ENCODE measurements at regions not wholly inside any gene's neighbourhood (a gene's known extent, or its start where the extent isn't known, plus 50 kb on each side); places are given as distances from the start of the nearest gene placed in this dataset.
"Not testable (repeated sequence)": the region's sequence is repeated elsewhere in the genome, so short reads cannot be mapped to it uniquely, and the experiment has no call there.

- no peaks in the 10 kb centered on the region for H3K4me1 Mint-ChIP-seq
- peaks cover 0 to 3% of the 10 kb centered on the region in 2 donors for H3K9me3 Mint-ChIP-seq
- no peak overlapping the region for H3K4me3 Mint-ChIP-seq
- ATAC-seq (no peak), DNase-seq (no peak)
- no peak overlapping the region for H3K27ac Mint-ChIP-seq
- H3K27me3 Mint-ChIP-seq, result no peaks in the 10 kb centered on the region
Observed at GRCh38 chr13:86464193-86464592, 665.0 kb upstream of the SLITRK6 start.

- DNase-seq (no peak), ATAC-seq (no peak)
- Mint-ChIP-seq H3K4me1 (no peaks in the 10 kb centered on the region), H3K4me3 (no peak overlapping the region), H3K9me3 (peaks cover 0 to 8% of the 10 kb centered on the region in 2 donors), H3K27me3 (no peaks in the 10 kb centered on the region), H3K27ac (no peak overlapping the region)
Observed at GRCh38 chr13:86474971-86475370, 675.8 kb upstream of the SLITRK6 start.

GRCh38 chr13:86476656-86477055 is 677.4 kb upstream of the SLITRK6 start:
- ATAC-seq, result no peak
- DNase-seq, result no peak
- Mint-ChIP-seq H3K4me1 (no peaks in the 10 kb centered on the region), H3K4me3 (no peak overlapping the region), H3K27ac (no peak overlapping the region), H3K27me3 (no peaks in the 10 kb centered on the region), H3K9me3 (peaks cover 0 to 5% of the 10 kb centered on the region in 2 donors)

GRCh38 chr13:86486582-86486981 is 687.4 kb upstream of the SLITRK6 start:
- H3K4me1 Mint-ChIP-seq, result no peaks in the 10 kb centered on the region
- DNase-seq, result no peak
- no peak for ATAC-seq
- no peak overlapping the region for H3K4me3 Mint-ChIP-seq
- H3K9me3 Mint-ChIP-seq, result no peaks in the 10 kb centered on the region
- H3K27me3 Mint-ChIP-seq, result no peaks in the 10 kb centered on the region
- no peak overlapping the region for H3K27ac Mint-ChIP-seq

- Mint-ChIP-seq H3K9me3 (peaks cover 0 to under 1% of the 10 kb centered on the region in 2 donors), H3K4me3 (no peak overlapping the region), H3K27ac (no peak overlapping the region), H3K4me1 (no peaks in the 10 kb centered on the region), H3K27me3 (no peaks in the 10 kb centered on the region)
- DNase-seq, result no peak
- ATAC-seq, result no peak
Observed at GRCh38 chr13:86491121-86491520, 691.9 kb upstream of the SLITRK6 start.

DNA sequence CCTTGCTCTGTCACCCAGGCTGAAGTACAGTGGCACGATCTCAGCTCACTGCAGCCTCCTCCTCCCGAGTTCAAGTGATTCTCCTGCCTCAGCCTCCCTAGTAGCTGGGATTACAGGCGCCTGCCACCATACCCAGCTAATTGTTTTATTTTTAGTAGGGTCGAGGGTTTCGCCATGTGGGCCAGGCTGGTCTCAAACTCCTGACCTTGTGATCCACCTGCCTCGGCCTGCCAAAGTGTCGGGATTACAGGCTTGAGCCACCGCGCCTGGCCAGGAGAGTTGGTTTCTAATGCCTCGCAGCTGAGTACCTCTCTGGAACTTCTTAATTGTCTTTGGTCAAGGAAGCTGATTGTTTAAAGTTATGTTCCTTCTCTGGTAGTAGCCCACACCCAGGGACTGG is 702.7 kb upstream of the SLITRK6 start:
- H3K4me3 Mint-ChIP-seq, ATAC-seq, DNase-seq, H3K27ac Mint-ChIP-seq, H3K27me3 Mint-ChIP-seq, H3K9me3 Mint-ChIP-seq, H3K4me1 Mint-ChIP-seq: not testable (repeated sequence)

GRCh38 chr13:86510792-86511191 is 711.6 kb upstream of the SLITRK6 start:
- no peak overlapping the region for H3K4me3 Mint-ChIP-seq
- H3K4me1 Mint-ChIP-seq, result no peaks in the 10 kb centered on the region
- no peak for DNase-seq
- ATAC-seq, result no peak
- peaks cover 0 to 5% of the 10 kb centered on the region in 2 donors for H3K9me3 Mint-ChIP-seq
- no peak overlapping the region for H3K27ac Mint-ChIP-seq
- H3K27me3 Mint-ChIP-seq, result no peaks in the 10 kb centered on the region

DNA sequence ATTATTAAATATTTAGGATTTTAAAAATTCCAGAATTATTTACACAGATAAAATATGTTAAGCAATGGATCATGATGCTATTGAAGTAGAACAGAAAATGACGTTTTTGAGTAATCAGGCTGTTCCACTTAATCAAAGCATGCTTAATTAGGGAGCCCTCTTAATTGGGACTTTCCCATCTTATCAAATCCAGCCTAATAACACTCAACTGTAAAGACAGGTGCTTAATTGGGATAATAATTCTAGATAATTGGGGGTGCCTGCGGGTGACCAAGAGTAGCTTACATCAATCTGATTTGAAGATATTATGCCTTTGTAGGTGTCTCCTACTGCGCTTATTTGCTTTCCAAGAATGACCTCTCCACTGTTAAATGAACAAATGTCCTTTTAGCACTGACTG is 742.2 kb upstream of the SLITRK6 start:
- no peaks in the 10 kb centered on the region for H3K4me1 Mint-ChIP-seq
- no peak for ATAC-seq

DNA sequence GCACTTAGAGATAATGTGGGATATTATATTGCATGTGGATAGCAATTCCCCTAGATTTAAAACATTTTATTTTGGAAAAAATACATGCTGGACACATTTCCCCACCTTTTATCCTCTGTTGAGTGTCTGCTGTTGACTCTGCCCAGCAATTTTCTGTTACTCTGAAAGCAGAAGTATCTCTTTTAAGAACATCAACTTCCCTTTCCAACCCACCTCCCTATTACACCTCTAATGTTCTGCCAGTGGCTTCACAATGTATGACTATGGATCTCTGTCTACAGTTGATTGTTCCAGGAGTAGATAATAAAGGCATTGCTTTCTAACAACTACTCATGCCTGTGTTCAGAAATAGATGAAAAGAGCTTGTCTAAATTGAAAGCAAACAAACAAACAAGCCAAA is 754.8 kb upstream of the SLITRK6 start:
- Mint-ChIP-seq H3K4me1 (no peaks in the 10 kb centered on the region), H3K27ac (no peak overlapping the region), H3K27me3 (no peaks in the 10 kb centered on the region), H3K9me3 (peaks cover 0 to 5% of the 10 kb centered on the region in 2 donors), H3K4me3 (no peak overlapping the region)
- ATAC-seq (no peak), DNase-seq (no peak)

More for the DNA sequence above, 742.2 kb upstream of the SLITRK6 start:
- no peak for DNase-seq
- Mint-ChIP-seq H3K27ac (no peak overlapping the region), H3K4me3 (no peak overlapping the region), H3K27me3 (no peaks in the 10 kb centered on the region), H3K9me3 (no peaks in the 10 kb centered on the region)

GRCh38 chr13:86559901-86560300 is 760.7 kb upstream of the SLITRK6 start:
- H3K4me1 Mint-ChIP-seq, result no peaks in the 10 kb centered on the region
- no peak overlapping the region for H3K27ac Mint-ChIP-seq
- no peaks in the 10 kb centered on the region for H3K27me3 Mint-ChIP-seq
- H3K4me3 Mint-ChIP-seq, result no peak overlapping the region
- H3K9me3 Mint-ChIP-seq, result peaks cover 6 to 8% of the 10 kb centered on the region in 2 donors
- no peak for ATAC-seq
- DNase-seq, result no peak

GRCh38 chr13:86562866-86563265 is 763.6 kb upstream of the SLITRK6 start:
- no peaks in the 10 kb centered on the region for H3K4me1 Mint-ChIP-seq
- no peak for ATAC-seq
- no peak overlapping the region for H3K27ac Mint-ChIP-seq
- no peak for DNase-seq
- no peak overlapping the region for H3K4me3 Mint-ChIP-seq
- peaks cover 6 to 8% of the 10 kb centered on the region in 2 donors for H3K9me3 Mint-ChIP-seq
- H3K27me3 Mint-ChIP-seq, result no peaks in the 10 kb centered on the region

DNA sequence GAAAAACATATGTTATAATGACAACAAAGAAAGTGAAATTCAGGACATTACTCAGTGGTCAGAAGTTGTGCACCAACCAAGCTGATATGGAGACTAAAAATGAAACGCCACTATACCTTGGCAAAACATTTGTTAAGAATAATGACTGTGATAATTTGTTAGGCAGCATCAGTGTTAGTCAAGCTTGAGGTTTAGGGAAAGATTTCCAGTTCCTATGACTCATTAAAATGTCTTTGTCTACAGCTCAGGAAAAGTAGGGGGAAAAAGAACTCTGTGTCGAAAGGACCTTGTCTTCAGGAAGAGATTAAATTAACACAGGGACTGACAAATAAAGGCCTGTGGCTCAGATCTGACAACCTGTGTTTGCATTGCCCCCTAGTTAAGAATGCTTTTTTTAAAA is 764.1 kb upstream of the SLITRK6 start:
- Mint-ChIP-seq H3K9me3 (peaks cover 6 to 8% of the 10 kb centered on the region in 2 donors), H3K4me1 (no peaks in the 10 kb centered on the region), H3K27ac (no peak overlapping the region), H3K4me3 (no peak overlapping the region), H3K27me3 (no peaks in the 10 kb centered on the region)
- DNase-seq, result no peak
- ATAC-seq, result no peak

DNA sequence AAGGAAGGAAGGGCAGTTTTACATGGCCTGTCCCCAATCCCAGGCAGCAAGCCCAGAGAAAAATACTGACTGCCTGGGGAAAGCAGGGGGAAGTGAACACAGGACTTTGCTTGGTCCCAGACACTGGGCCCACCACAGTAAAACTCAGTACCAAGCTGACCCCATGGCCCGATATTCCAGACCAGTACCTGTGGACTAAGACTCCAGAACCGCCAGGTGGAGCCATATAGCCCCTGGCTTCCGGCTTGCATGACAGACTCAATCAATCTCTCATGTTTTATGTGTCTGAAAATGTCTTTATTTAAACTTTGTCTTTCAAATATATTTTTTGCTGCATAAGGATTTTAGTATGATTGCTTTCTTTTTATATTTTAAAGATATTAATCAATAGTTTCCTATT is 767.9 kb upstream of the SLITRK6 start:
- no peak for ATAC-seq
- Mint-ChIP-seq H3K9me3 (peaks cover 0 to 5% of the 10 kb centered on the region in 2 donors), H3K27ac (no peak overlapping the region), H3K27me3 (no peaks in the 10 kb centered on the region), H3K4me1 (no peaks in the 10 kb centered on the region), H3K4me3 (no peak overlapping the region)
- no peak for DNase-seq

GRCh38 chr13:86569119-86569518 is 769.9 kb upstream of the SLITRK6 start:
- ATAC-seq (no peak), DNase-seq (no peak)
- Mint-ChIP-seq H3K4me3 (no peak overlapping the region), H3K27me3 (no peaks in the 10 kb centered on the region), H3K27ac (no peak overlapping the region), H3K9me3 (peaks cover 0 to 5% of the 10 kb centered on the region in 2 donors), H3K4me1 (no peaks in the 10 kb centered on the region)

DNA sequence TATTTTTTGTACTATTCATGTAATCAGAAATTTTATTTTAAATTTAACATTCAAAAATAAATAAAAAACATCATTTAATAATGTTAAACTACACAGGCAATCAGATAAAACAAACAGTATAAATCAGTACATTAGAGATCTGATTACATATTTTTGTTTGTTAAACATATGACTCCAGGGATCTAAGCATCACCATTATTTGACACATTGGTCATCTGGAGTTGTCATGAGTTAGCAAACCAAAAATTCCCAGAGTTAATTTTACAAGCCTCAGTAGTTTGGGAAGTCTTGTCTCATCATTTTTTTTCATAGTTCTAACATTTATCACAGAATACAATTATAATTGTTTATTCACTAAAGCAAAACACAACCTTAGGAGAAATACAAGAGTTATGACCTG is 770.8 kb upstream of the SLITRK6 start:
- no peak overlapping the region for H3K27ac Mint-ChIP-seq
- DNase-seq (no peak), ATAC-seq (no peak)
- no peaks in the 10 kb centered on the region for H3K4me1 Mint-ChIP-seq
- H3K4me3 Mint-ChIP-seq, result no peak overlapping the region
- H3K9me3 Mint-ChIP-seq, result peaks cover 0 to 9% of the 10 kb centered on the region in 2 donors
- no peaks in the 10 kb centered on the region for H3K27me3 Mint-ChIP-seq

- peaks cover 0 to 9% of the 10 kb centered on the region in 2 donors for H3K9me3 Mint-ChIP-seq
- no peak for DNase-seq
- H3K4me3 Mint-ChIP-seq, result no peak overlapping the region
- no peaks in the 10 kb centered on the region for H3K4me1 Mint-ChIP-seq
- H3K27ac Mint-ChIP-seq, result no peak overlapping the region
- ATAC-seq, result no peak
- H3K27me3 Mint-ChIP-seq, result no peaks in the 10 kb centered on the region
Observed at GRCh38 chr13:86572115-86572514, 772.9 kb upstream of the SLITRK6 start.

DNA sequence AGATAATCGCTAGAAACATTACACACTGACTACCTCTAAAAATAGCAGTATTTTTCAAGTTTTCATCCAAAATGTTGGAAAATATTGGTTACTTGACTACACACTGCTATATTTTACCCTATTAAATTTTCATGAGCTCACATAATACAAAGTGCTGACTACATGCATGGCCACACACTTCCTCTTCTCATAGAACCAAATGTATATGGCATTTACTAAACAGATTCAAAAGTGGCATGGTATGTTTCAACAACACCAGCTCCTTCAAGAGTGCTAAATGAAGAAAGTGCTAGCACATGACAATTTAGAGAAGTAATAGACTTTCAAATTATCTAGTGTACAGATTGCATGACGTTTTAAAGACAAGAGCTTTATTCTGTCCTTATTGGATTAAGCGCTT is 780.4 kb upstream of the SLITRK6 start:
- Mint-ChIP-seq H3K4me1 (no peaks in the 10 kb centered on the region), H3K9me3 (peaks cover 3 to 7% of the 10 kb centered on the region in 2 donors), H3K27ac (no peak overlapping the region), H3K27me3 (no peaks in the 10 kb centered on the region), H3K4me3 (no peak overlapping the region)
- no peak for ATAC-seq
- no peak for DNase-seq

All from stimulated activated naive CD8-positive, alpha-beta T cell treated with anti-CD3 and anti-CD28 coated beads, Interleukin-15, amount 100 ng/mL, for 72 hours (primary cell).